ELR (cell line): ENCODE measurements at regions not wholly inside any gene's neighbourhood (a gene's known extent, or its start where the extent isn't known, plus 50 kb on each side); places are given as distances from the start of the nearest gene placed in this dataset.

Source experiments
- DNase-seq: peaks from one replicate; pipeline ENCODE4 v3.0.0-alpha.2; 2015; ENCODE audit warnings: low read depth

- no peak for DNase-seq
Measured at GRCh38 chr1:209063767-209064659, 519.5 kb upstream of the CAMK1G start.

GRCh38 chr1:209064850-209065706 lies 518.4 kb upstream of the CAMK1G start:
- no peak for DNase-seq

- peak; percentile 67 for DNase-seq
Measured at GRCh38 chr1:209072481-209072880, 511.0 kb upstream of the CAMK1G start.

GRCh38 chr1:209073879-209074278 lies 509.6 kb upstream of the CAMK1G start:
- no peak for DNase-seq

GRCh38 chr1:209074575-209075250 lies 508.8 kb upstream of the CAMK1G start:
- DNase-seq, result no peak

- peak; percentile 64 for DNase-seq
Measured at GRCh38 chr1:209076688-209077087, 506.8 kb upstream of the CAMK1G start.

- DNase-seq, result peak; percentile 89
Measured at GRCh38 chr1:209080170-209080781, 503.2 kb upstream of the CAMK1G start.

GRCh38 chr1:209086486-209087192 lies 496.9 kb upstream of the CAMK1G start:
- DNase-seq, result no peak

- DNase-seq, result no peak
Measured at GRCh38 chr1:209094384-209094783, 489.1 kb upstream of the CAMK1G start.

GRCh38 chr1:209095627-209096595 lies 487.6 kb upstream of the CAMK1G start:
- DNase-seq, result peak; percentile 91

GRCh38 chr1:209100460-209100859 lies 483.1 kb upstream of the CAMK1G start:
- no peak for DNase-seq

- no peak for DNase-seq
Measured at GRCh38 chr1:209101106-209101505, 482.4 kb upstream of the CAMK1G start.

GRCh38 chr1:209102120-209102519 lies 481.4 kb upstream of the CAMK1G start:
- DNase-seq, result no peak

- no peak for DNase-seq
Measured at GRCh38 chr1:209102531-209102930, 481.0 kb upstream of the CAMK1G start.

GRCh38 chr1:209103092-209103491 lies 480.4 kb upstream of the CAMK1G start:
- no peak for DNase-seq

- DNase-seq, result no peak
Measured at GRCh38 chr1:209104646-209105045, 478.9 kb upstream of the CAMK1G start.

GRCh38 chr1:209105701-209106100 lies 477.8 kb upstream of the CAMK1G start:
- no peak for DNase-seq

GRCh38 chr1:209106237-209106741 lies 477.2 kb upstream of the CAMK1G start:
- DNase-seq, result peak; percentile 62

- no peak for DNase-seq
Measured at GRCh38 chr1:209106861-209107260, 476.7 kb upstream of the CAMK1G start.

- no peak for DNase-seq
Measured at GRCh38 chr1:209107535-209107934, 476.0 kb upstream of the CAMK1G start.
